SK-N-MC (cell line): ENCODE measurements at regions not wholly inside any gene's neighbourhood (a gene's known extent, or its start where the extent isn't known, plus 50 kb on each side); places are given as distances from the start of the nearest gene placed in this dataset.

Experiments used
- EZH2 ChIP-seq: fragments of 200-600 bp; sonication (generic); IDR thresholded peaks from one replicate; pipeline ENCODE4 v1.6.1; 2017; ENCODE audit warnings: antibody characterized with exemption
- FOXP2 ChIP-seq: optimal IDR thresholded peaks from 2 replicates; pipeline ENCODE3; 2011; ENCODE audit warnings: mild to moderate bottlenecking, moderate library complexity; ENCODE audit not compliant: insufficient read depth; ENCODE audit errors: extremely low read length, control extremely low read depth
- POLR2AphosphoS5 ChIP-seq: IDR thresholded peaks from 2 replicates; pipeline ENCODE4 v1.6.1; 2012; ENCODE audit warnings: mild to moderate bottlenecking, low read depth, low read length, borderline replicate concordance

GRCh38 chr9:18007621-18008020 lies 428.8 kb downstream of the SH3GL2 start:
- TF ChIP-seq EZH2 (no peak), POLR2AphosphoS5 (no peak), FOXP2 (no peak)
